ENCODE measurements at regions not wholly inside any gene's neighbourhood (a gene's known extent, or its start where the extent isn't known, plus 50 kb on each side); places are given as distances from the start of the nearest gene placed in this dataset.

GRCh38 chr9:118330191-118330986, 626.2 kb downstream of the TLR4 start:
- H3K79me1 ChIP-seq (ENCODE audit: insufficient read depth, low read depth, low read length, poor library complexity, severe bottlenecking), result no peaks in the 10 kb centered on the region
- no peak overlapping the region for H3K27ac ChIP-seq (ENCODE audit: insufficient read length, low read depth, low read length)
- TF ChIP-seq, protein P1, sequence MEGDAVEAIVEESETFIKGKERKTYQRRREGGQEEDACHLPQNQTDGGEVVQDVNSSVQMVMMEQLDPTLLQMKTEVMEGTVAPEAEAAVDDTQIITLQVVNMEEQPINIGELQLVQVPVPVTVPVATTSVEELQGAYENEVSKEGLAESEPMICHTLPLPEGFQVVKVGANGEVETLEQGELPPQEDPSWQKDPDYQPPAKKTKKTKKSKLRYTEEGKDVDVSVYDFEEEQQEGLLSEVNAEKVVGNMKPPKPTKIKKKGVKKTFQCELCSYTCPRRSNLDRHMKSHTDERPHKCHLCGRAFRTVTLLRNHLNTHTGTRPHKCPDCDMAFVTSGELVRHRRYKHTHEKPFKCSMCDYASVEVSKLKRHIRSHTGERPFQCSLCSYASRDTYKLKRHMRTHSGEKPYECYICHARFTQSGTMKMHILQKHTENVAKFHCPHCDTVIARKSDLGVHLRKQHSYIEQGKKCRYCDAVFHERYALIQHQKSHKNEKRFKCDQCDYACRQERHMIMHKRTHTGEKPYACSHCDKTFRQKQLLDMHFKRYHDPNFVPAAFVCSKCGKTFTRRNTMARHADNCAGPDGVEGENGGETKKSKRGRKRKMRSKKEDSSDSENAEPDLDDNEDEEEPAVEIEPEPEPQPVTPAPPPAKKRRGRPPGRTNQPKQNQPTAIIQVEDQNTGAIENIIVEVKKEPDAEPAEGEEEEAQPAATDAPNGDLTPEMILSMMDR (conservative IDR thresholded peaks at IDR 0.05), result peak; percentile 28; the same call in 2 of the 3 replicates
- no peak overlapping the region for H3K14ac ChIP-seq (ENCODE audit: insufficient read depth, low read length)
- no peak overlapping the region for H2BK120ac ChIP-seq (ENCODE audit: low read depth, low read length, poor library complexity, severe bottlenecking)
- H4K91ac ChIP-seq (ENCODE audit: insufficient read length, low read depth, low read length), result no peak overlapping the region
- H3K4me1 ChIP-seq (ENCODE audit: insufficient read depth, low read length), result peaks cover 3% of the 10 kb centered on the region; the same call in 1 of the 2 replicates
- no peak overlapping the region for H2BK15ac ChIP-seq (ENCODE audit: low read depth, low read length)
- no peaks in the 10 kb centered on the region for H3K9me3 ChIP-seq (ENCODE audit: control insufficient read depth, low read depth, low read length)
- H4K8ac ChIP-seq (replicated peaks; ENCODE audit: insufficient read length, low read depth, low read length), result no peak overlapping the region
- Mint-ChIP-seq H3K4me3 (no peak overlapping the region), H3K27ac (peak overlapping the region in 2 of 3 experiments; percentile 10 to 21; a peak in 2 of 7 replicates), H3K36me3 (ENCODE audit: insufficient read depth in 1 of 3, low read depth in 3 of 3) (no peaks in the 10 kb centered on the region), H3K9me3 (no peaks in the 10 kb centered on the region; a peak in 1 of 5 replicates), H3K27me3 (ENCODE audit: low read depth) (no peaks in the 10 kb centered on the region), H3K4me1 (peaks cover 11 to 16% of the 10 kb centered on the region in 2 experiments)
- no peak overlapping the region for H2AK5ac ChIP-seq (ENCODE audit: insufficient read length, low read length)
- no peak overlapping the region for H3K18ac ChIP-seq (ENCODE audit: insufficient read length, low read depth, low read length)
- H3K27me3 ChIP-seq (ENCODE audit: insufficient read depth, low read length), result no peaks in the 10 kb centered on the region
- H3K23ac ChIP-seq (ENCODE audit: insufficient read length, low read depth, low read length), result no peak overlapping the region
- no CpG with 5 or more reads among the region's 10 CpGs for WGBS (ENCODE audit: extremely low coverage, insufficient read length, low lambda C conversion rate)
- no peak overlapping the region for H4K5ac ChIP-seq (ENCODE audit: insufficient read length, low read depth, low read length)
- no peaks in the 10 kb centered on the region for H3K79me2 ChIP-seq (ENCODE audit: insufficient read depth, low read length)
- no peak overlapping the region for H3K4me2 ChIP-seq (ENCODE audit: insufficient read depth, insufficient read length, low read length)
- no peak overlapping the region for H2BK12ac ChIP-seq (ENCODE audit: insufficient read length, low read depth, low read length)
- H3K4ac ChIP-seq (ENCODE audit: low read depth, low read length), result no peak overlapping the region
- H2AFZ ChIP-seq (ENCODE audit: low read length), result no peak overlapping the region
- no peak overlapping the region for H3K56ac ChIP-seq (ENCODE audit: insufficient read length, low read depth, low read length)
- H2BK5ac ChIP-seq (ENCODE audit: insufficient read length, low read length), result no peak overlapping the region
- H3T11ph ChIP-seq (ENCODE audit: low read length), result no peak overlapping the region
- no peaks in the 10 kb centered on the region for H4K20me1 ChIP-seq (ENCODE audit: control insufficient read depth, insufficient read depth, insufficient read length)
- H2BK20ac ChIP-seq (ENCODE audit: low read depth, low read length, poor library complexity, severe bottlenecking), result no peak overlapping the region
- peak; percentile 33 for DNase-seq
- H3K9ac ChIP-seq (ENCODE audit: extremely low read depth, insufficient read length, low read length), result no peak overlapping the region
- H3K23me2 ChIP-seq (ENCODE audit: insufficient read length, low read depth, low read length, poor library complexity, severe bottlenecking), result no peaks in the 10 kb centered on the region

Measured in H9 (cell line).